HEK293T (cell line): ENCODE measurements at regions not wholly inside any gene's neighbourhood (a gene's known extent, or its start where the extent isn't known, plus 50 kb on each side); places are given as distances from the start of the nearest gene placed in this dataset.

Experiments used
- BHLHE40 ChIP-seq: fragments of 450-650 bp; IDR thresholded peaks from 2 replicates; pipeline ENCODE4 v1.6.1; 2016; ENCODE audit warnings: mild to moderate bottlenecking, moderate library complexity, borderline replicate concordance
- CTBP1 ChIP-seq: fragments of 450-650 bp; IDR thresholded peaks from 2 replicates; pipeline ENCODE4 v1.6.1; 2016; ENCODE audit warnings: borderline replicate concordance
- ELF4 ChIP-seq: fragments of 450-650 bp; IDR thresholded peaks from 2 replicates; pipeline ENCODE4 v1.6.1; 2017; ENCODE audit warnings: antibody characterized with exemption
- FOXA1 ChIP-seq: fragments of 450-650 bp; IDR thresholded peaks from 2 replicates; pipeline ENCODE4 v1.6.1; 2016; ENCODE audit warnings: mild to moderate bottlenecking
- FOXK2 ChIP-seq: fragments of 450-650 bp; IDR thresholded peaks from 2 replicates; pipeline ENCODE4 v1.6.1; 2016; ENCODE audit warnings: mild to moderate bottlenecking
- FOXM1 ChIP-seq: fragments of 450-650 bp; IDR thresholded peaks from 2 replicates; pipeline ENCODE4 v1.6.1; 2017; ENCODE audit warnings: mild to moderate bottlenecking, borderline replicate concordance
- LEF1 ChIP-seq: fragments of 450-650 bp; IDR thresholded peaks from 2 replicates; pipeline ENCODE4 v1.6.1; 2017; ENCODE audit warnings: mild to moderate bottlenecking, borderline replicate concordance
- SP1 ChIP-seq: fragments of 450-650 bp; IDR thresholded peaks from 2 replicates; pipeline ENCODE4 v1.6.1; 2017
- SUZ12 ChIP-seq: fragments of 450-650 bp; IDR thresholded peaks from 2 replicates; pipeline ENCODE4 v1.6.1; 2016; ENCODE audit warnings: mild to moderate bottlenecking
- TARDBP ChIP-seq: fragments of 450-650 bp; IDR thresholded peaks from 2 replicates; pipeline ENCODE4 v1.6.1; 2016
- ZNF384 ChIP-seq: fragments of 450-650 bp; IDR thresholded peaks from 2 replicates; pipeline ENCODE4 v1.6.1; 2016
- TF ChIP-seq, protein P1 (sequence below): fragments of 450-650 bp; IDR thresholded peaks from 2 replicates; pipeline ENCODE4 v1.6.1; 2016

DNA sequence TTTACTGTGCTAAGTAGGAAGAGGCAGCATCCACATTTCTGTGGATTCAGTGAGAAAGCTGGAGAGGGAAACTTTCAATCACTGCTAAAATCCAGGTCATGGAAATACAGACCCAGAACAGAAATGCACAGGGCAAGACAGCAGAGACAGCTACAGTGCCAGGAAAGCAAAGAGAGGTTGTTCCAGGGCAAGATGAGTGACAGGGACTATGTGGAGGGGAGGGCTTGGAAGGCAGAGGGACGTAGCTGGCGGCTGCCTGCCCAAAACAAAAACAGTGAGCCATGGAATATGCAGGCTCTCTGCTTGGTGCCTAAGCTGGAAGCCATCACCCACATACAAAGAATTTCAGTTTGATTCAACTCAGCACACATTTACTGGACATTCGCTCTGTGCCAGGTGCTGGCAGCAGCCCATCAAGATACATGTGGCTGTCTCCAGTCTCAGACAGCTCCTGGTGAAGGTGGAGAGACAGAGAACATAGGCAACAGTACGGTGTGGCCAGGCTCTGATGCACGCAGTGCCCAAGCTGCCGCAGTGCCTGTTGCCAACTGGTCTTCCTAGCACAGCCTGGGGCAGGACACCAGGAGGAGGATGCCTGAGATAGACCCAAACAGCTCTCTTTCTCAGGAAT lies 88.7 kb downstream of the AIPL1 start:
- TF ChIP-seq SUZ12 (no peak), BHLHE40 (no peak), ZNF384 (no peak), TARDBP (no peak), LEF1 (no peak), CTBP1 (no peak), FOXM1 (no peak), FOXK2 (no peak), ELF4 (no peak), SP1 (no peak), FOXA1 (no peak)
- TF ChIP-seq, protein P1, sequence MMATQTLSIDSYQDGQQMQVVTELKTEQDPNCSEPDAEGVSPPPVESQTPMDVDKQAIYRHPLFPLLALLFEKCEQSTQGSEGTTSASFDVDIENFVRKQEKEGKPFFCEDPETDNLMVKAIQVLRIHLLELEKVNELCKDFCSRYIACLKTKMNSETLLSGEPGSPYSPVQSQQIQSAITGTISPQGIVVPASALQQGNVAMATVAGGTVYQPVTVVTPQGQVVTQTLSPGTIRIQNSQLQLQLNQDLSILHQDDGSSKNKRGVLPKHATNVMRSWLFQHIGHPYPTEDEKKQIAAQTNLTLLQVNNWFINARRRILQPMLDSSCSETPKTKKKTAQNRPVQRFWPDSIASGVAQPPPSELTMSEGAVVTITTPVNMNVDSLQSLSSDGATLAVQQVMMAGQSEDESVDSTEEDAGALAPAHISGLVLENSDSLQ: peak; percentile 39; the same call in 1 of the 2 replicates
